Endothelial cell of umbilical vein (primary cell): ENCODE measurements at regions not wholly inside any gene's neighbourhood (a gene's known extent, or its start where the extent isn't known, plus 50 kb on each side); places are given as distances from the start of the nearest gene placed in this dataset.

Experiments used
- BruUV-seq: library from RNA; stranded (reverse); fragments of 400-500 nt; replicated peaks from 2 replicates; lab custom pipeline; 2021; lab: Mats Ljungman, UMichigan
- CTCF ChIA-PET: fragments of 300-600, 350-600 bp; sonication (Branson Sonifier 250); formaldehyde crosslinking; loops from one replicate; lab custom pipeline; 2021; ENCODE audit warnings: antibody characterized with exemption, inconsistent platforms; lab: Charles Lee
- POLR2A ChIA-PET: fragments of 300-600, 350-600 bp; sonication (Branson Sonifier 250); formaldehyde crosslinking; loops from one replicate; lab custom pipeline; 2021; ENCODE audit warnings: antibody characterized with exemption, inconsistent platforms; lab: Charles Lee
- DNase-seq: peaks from one replicate; pipeline ENCODE4 v3.0.0-alpha.2; 2011; ENCODE audit warnings: low read depth, low spot score
- FAIRE-seq: peaks from 2 replicates; lab custom pipeline; 2011; peaks lifted over from hg19 to GRCh38; lab: Jason Lieb, UNC
- H2AFZ ChIP-seq: 2 replicates; pipeline ENCODE4 v1.6.0; 2012; ENCODE audit warnings: low read depth, low read length, control low read depth, inconsistent platforms
- H3K27ac ChIP-seq: 2 replicates; pipeline ENCODE4 v1.5.1; 2011; ENCODE audit warnings: low read depth, mild to moderate bottlenecking, control low read depth, low read length, moderate library complexity; ENCODE audit not compliant: insufficient read depth
- H3K27me3 ChIP-seq, 2 experiments: 2 replicates each; pipeline versions ENCODE4 v1.6.0 to v1.6.1; 2011; ENCODE audit warnings: low read length in 2 of 2, mixed read lengths in 1 of 2; ENCODE audit not compliant: control insufficient read depth in 2 of 2, insufficient read depth in 2 of 2
- H3K36me3 ChIP-seq, 2 experiments: 2 replicates in 1 of 2; 3 replicates in 1 of 2; pipeline ENCODE4 v1.5.1; 2011; ENCODE audit warnings: low read length in 2 of 2, mild to moderate bottlenecking in 1 of 2, moderate library complexity in 1 of 2; ENCODE audit not compliant: control insufficient read depth in 2 of 2, insufficient read depth in 2 of 2; ENCODE audit errors: extremely low read depth in 1 of 2
- H3K4me1 ChIP-seq: 3 replicates; pipeline ENCODE4 v1.5.1; 2011; ENCODE audit warnings: mild to moderate bottlenecking, low read length; ENCODE audit not compliant: control insufficient read depth, insufficient read depth; ENCODE audit errors: extremely low read depth
- H3K4me2 ChIP-seq: 2 replicates; pipeline ENCODE4 v1.6.1; 2011; ENCODE audit warnings: low read length, control low read depth, mixed read lengths; ENCODE audit not compliant: insufficient read depth
- H3K4me3 ChIP-seq, 3 experiments: fragments of 200-600 bp in 1 of 3; sonication (generic), shearing (Covaris generic) in 1 of 3; replicated peaks in 1 of 3; 2 replicates each; pipeline ENCODE4 v1.5.1; 2011 to 2016; ENCODE audit warnings: control low read depth in 3 of 3, low read length in 3 of 3, mild to moderate bottlenecking in 2 of 3, inconsistent platforms in 1 of 3, low read depth in 1 of 3, moderate library complexity in 1 of 3; ENCODE audit not compliant: insufficient read depth in 1 of 3
- H3K79me2 ChIP-seq: 2 replicates; pipeline ENCODE4 v1.6.0; 2012; ENCODE audit warnings: low read length, inconsistent platforms; ENCODE audit not compliant: control insufficient read depth, insufficient read depth
- H3K9ac ChIP-seq: replicated peaks from 2 replicates; pipeline ENCODE3; 2011; ENCODE audit warnings: low read length, control low read depth; ENCODE audit not compliant: insufficient read depth; ENCODE audit errors: extremely low read depth
- H3K9me1 ChIP-seq: replicated peaks from 3 replicates; pipeline ENCODE4 v1.6.0; 2011; ENCODE audit warnings: mild to moderate bottlenecking, low read length; ENCODE audit not compliant: control insufficient read depth, insufficient read depth; ENCODE audit errors: extremely low read depth
- H3K9me3 ChIP-seq: replicated peaks from 2 replicates; pipeline ENCODE4 v1.5.1; 2012; ENCODE audit warnings: low read length, inconsistent platforms; ENCODE audit not compliant: control insufficient read depth, insufficient read depth
- H4K20me1 ChIP-seq: replicated peaks from 2 replicates; pipeline ENCODE3; 2011; ENCODE audit warnings: mild to moderate bottlenecking, low read length; ENCODE audit not compliant: control insufficient read depth, insufficient read depth; ENCODE audit errors: extremely low read depth
- CTCF ChIP-seq, 2 donors: IDR thresholded peaks; 1 replicate in 1 of 2; 2 replicates in 1 of 2; pipeline ENCODE4 v1.5.1; 2011; ENCODE audit warnings: low read length in 2 of 2, mild to moderate bottlenecking in 2 of 2, moderate library complexity in 2 of 2, control low read depth in 1 of 2, inconsistent platforms in 1 of 2, low read depth in 1 of 2; ENCODE audit not compliant: insufficient read depth in 1 of 2; ENCODE audit errors: extremely low read depth in 1 of 2
- EZH2 ChIP-seq: IDR thresholded peaks from 2 replicates; pipeline ENCODE4 v1.6.1; 2012; ENCODE audit warnings: borderline replicate concordance, low read depth, mild to moderate bottlenecking, moderate library complexity, low read length, inconsistent platforms; ENCODE audit not compliant: severe bottlenecking
- FOS ChIP-seq: IDR thresholded peaks from 2 replicates; pipeline ENCODE4 v1.6.1; 2011; ENCODE audit warnings: mild to moderate bottlenecking, low read length, moderate library complexity, borderline replicate concordance; ENCODE audit not compliant: insufficient read depth
- GATA2 ChIP-seq: IDR thresholded peaks from 2 replicates; pipeline ENCODE4 v1.7.0; 2011; ENCODE audit warnings: low read depth, mild to moderate bottlenecking, moderate library complexity, mixed read lengths, low read length; ENCODE audit not compliant: insufficient read length, insufficient read depth
- JUN ChIP-seq: IDR thresholded peaks from 2 replicates; pipeline ENCODE4 v1.6.1; 2011; ENCODE audit warnings: borderline replicate concordance, low read depth; ENCODE audit not compliant: insufficient read length, insufficient read depth
- MYC ChIP-seq: IDR thresholded peaks from one replicate; pipeline ENCODE4 v1.6.1; 2011; ENCODE audit warnings: mild to moderate bottlenecking, low read depth, low read length
- POLR2A ChIP-seq: IDR thresholded peaks from 2 replicates; pipeline ENCODE4 v1.6.1; 2012; ENCODE audit warnings: low read depth, mild to moderate bottlenecking, control low read depth, low read length
- POLR2AphosphoS5 ChIP-seq: IDR thresholded peaks from 2 replicates; pipeline ENCODE4 v1.6.1; 2012; ENCODE audit warnings: low read depth, mild to moderate bottlenecking, control low read depth, low read length, moderate library complexity; ENCODE audit not compliant: insufficient read depth
- dilution Hi-C: fragments of 300-500 bp; cut with MboI; formaldehyde crosslinking; loops from one replicate; pipeline ENCODE4 v1.15.0; 2019; ENCODE audit warnings: low sequenced_read_pairs; ENCODE audit not compliant: extremely low pct_ligation_motif_present
- intact Hi-C: fragments of 100-400 bp; cut with micrococcal nuclease; formaldehyde crosslinking; loops from one replicate; pipeline ENCODE4 v1.10.0; 2022
- TF ChIP-seq, protein P1 (sequence below): IDR thresholded peaks from 2 replicates; pipeline ENCODE4 v1.6.1; 2011; ENCODE audit not compliant: insufficient read depth, insufficient read length

DNA sequence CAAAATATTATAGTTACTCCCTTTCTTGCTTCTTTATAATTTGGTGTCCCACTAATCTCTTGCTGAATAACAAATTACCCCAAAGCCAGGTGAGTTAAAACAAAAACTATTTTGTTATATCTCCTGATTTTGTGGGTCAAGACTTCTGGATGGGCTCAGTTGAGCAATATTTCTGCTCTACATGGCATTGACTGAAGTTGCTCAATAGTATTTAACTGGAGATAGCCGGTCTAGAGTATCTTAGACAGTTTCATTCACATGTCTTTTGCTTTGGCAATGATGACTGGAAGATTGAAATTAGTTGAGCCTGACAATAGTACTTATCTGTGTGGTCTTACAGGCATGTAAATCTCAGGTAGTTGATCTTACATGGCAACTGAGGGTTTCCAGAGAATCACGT, 51.0 kb upstream of the TP63 start:
- Histone ChIP-seq H3K9ac (no peak overlapping the region), H3K27ac (no peak overlapping the region), H3K9me1 (no peaks in the 10 kb centered on the region), H3K4me3 (no peak overlapping the region), H2AFZ (no peak overlapping the region), H3K4me1 (no peaks in the 10 kb centered on the region), H4K20me1 (no peaks in the 10 kb centered on the region), H3K9me3 (peaks cover 6% of the 10 kb centered on the region), H3K36me3 (no peaks in the 10 kb centered on the region), H3K4me2 (no peak overlapping the region), H3K27me3 (no peaks in the 10 kb centered on the region), H3K79me2 (no peaks in the 10 kb centered on the region)
- BruUV-seq: no TSS peak
- intact Hi-C loops (no loop called here), dilution Hi-C loops (no loop called here)
- POLR2A ChIA-PET: no interaction called here
- no peak for FAIRE-seq
- TF ChIP-seq GATA2: no peak
- TF ChIP-seq, protein P1, sequence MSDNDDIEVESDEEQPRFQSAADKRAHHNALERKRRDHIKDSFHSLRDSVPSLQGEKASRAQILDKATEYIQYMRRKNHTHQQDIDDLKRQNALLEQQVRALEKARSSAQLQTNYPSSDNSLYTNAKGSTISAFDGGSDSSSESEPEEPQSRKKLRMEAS: no peak
- TF ChIP-seq POLR2A: no peak
- TF ChIP-seq EZH2: no peak
- no peak for TF ChIP-seq CTCF (IDR thresholded peaks at IDR 0.05; ENCODE audit: extremely low read depth in 1 of 2, insufficient read depth in 1 of 2, low read depth in 1 of 2, low read length in 2 of 2)
- no peak for TF ChIP-seq MYC
- no peak for TF ChIP-seq POLR2AphosphoS5
- TF ChIP-seq JUN: no peak
- TF ChIP-seq FOS: no peak
- no peak for DNase-seq
- CTCF ChIA-PET: no interaction called here
